Breast epithelium (tissue), 4 donors: ENCODE measurements at regions not wholly inside any gene's neighbourhood (a gene's known extent, or its start where the extent isn't known, plus 50 kb on each side); places are given as distances from the start of the nearest gene placed in this dataset.

Experiments
- DNase-seq, 2 donors: peaks; one replicate each; pipeline ENCODE4 v3.0.0-alpha.2; 2019; ENCODE audit warnings: low spot score in 2 of 2
- H3K27ac ChIP-seq, 2 donors: fragments of 200-600 bp; sonication (generic) in 1 of 2; one replicate each; pipeline ENCODE4 v1.5.1; 2016 to 2019; ENCODE audit warnings: mild to moderate bottlenecking in 1 of 2
- H3K27me3 ChIP-seq, 2 donors: fragments of 200-600 bp; sonication (generic) in 1 of 2; one replicate each; pipeline versions ENCODE4 v1.5.1 to v1.6.0; 2017 to 2019; ENCODE audit warnings: control low read depth in 1 of 2, mild to moderate bottlenecking in 1 of 2
- H3K36me3 ChIP-seq: fragments of 200-600 bp; one replicate; pipeline ENCODE4 v1.5.1; 2019
- H3K4me1 ChIP-seq, 2 donors: fragments of 200-600 bp; sonication (generic); one replicate each; pipeline ENCODE4 v1.5.1; 2016 to 2019; ENCODE audit warnings: control low read depth in 1 of 2
- H3K4me3 ChIP-seq, 3 donors: fragments of 200-600 bp; sonication (generic); 1 replicate in 2 of 3; 2 replicates in 1 of 3; pipeline ENCODE4 v1.5.1; 2016 to 2019; ENCODE audit warnings: mild to moderate bottlenecking in 3 of 3, moderate library complexity in 2 of 3
- H3K9me3 ChIP-seq, 2 donors: fragments of 200-600 bp; sonication (generic) in 1 of 2; one replicate each; pipeline ENCODE4 v1.5.1; 2016 to 2019; ENCODE audit warnings: control low read depth in 1 of 2
- POLR2A ChIP-seq: fragments of 450-650 bp; IDR thresholded peaks from one replicate; pipeline ENCODE4 v1.6.1; 2016; ENCODE audit warnings: antibody characterized with exemption, mild to moderate bottlenecking, moderate library complexity
- POLR2AphosphoS5 ChIP-seq, 3 donors: sonication (generic); formaldehyde crosslinking; IDR thresholded peaks; one replicate each; pipeline ENCODE4 v1.6.1; 2017; ENCODE audit warnings: antibody characterized with exemption in 3 of 3
- intact Hi-C: fragments of 100-400 bp; cut with DNase I; formaldehyde crosslinking; loops from one replicate; pipeline ENCODE4 v1.15.1; 2023; ENCODE audit warnings: low total_unique reads
- TF ChIP-seq, protein P1 (sequence below), 3 donors: fragments of 450-650 bp; IDR thresholded peaks; one replicate each; pipeline ENCODE4 v1.5.1; 2016 to 2017; ENCODE audit warnings: antibody characterized with exemption in 3 of 3, mild to moderate bottlenecking in 3 of 3, moderate library complexity in 3 of 3

DNA sequence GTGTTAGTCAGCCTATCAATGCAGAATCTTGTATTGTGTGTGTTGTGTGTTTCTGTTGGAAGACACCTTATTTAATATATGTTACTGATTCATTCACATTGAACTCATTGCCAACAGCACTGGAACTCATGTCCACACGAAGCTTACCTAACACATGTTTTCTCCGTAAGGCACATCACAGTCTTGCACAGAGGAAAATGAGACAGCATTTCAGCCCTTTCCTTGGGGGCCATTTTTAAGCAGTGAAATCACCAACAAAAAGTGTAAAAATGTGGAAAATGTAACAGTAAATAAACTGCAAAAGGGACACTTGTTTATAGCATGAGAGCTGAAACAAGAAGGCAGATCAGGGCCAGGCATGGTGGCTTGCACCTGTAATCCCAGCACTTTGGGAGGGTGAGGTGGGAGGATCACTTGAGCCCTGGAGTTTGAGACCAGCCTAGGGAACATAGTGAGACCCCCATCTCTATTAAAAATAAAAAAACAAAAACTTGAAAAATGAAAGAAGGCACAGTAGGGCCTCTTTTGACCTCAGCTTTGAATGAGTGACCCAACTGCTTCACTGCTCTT lies 306.0 kb downstream of the MYCN start:
- DNase-seq, result no peak
- TF ChIP-seq POLR2AphosphoS5 (IDR thresholded peaks at IDR 0.05) (no peak), POLR2A (no peak)
- TF ChIP-seq, protein P1, sequence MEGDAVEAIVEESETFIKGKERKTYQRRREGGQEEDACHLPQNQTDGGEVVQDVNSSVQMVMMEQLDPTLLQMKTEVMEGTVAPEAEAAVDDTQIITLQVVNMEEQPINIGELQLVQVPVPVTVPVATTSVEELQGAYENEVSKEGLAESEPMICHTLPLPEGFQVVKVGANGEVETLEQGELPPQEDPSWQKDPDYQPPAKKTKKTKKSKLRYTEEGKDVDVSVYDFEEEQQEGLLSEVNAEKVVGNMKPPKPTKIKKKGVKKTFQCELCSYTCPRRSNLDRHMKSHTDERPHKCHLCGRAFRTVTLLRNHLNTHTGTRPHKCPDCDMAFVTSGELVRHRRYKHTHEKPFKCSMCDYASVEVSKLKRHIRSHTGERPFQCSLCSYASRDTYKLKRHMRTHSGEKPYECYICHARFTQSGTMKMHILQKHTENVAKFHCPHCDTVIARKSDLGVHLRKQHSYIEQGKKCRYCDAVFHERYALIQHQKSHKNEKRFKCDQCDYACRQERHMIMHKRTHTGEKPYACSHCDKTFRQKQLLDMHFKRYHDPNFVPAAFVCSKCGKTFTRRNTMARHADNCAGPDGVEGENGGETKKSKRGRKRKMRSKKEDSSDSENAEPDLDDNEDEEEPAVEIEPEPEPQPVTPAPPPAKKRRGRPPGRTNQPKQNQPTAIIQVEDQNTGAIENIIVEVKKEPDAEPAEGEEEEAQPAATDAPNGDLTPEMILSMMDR (IDR thresholded peaks at IDR 0.05), result no peak
- no peaks in the 10 kb centered on the region for H3K9me3 ChIP-seq
- H3K36me3 ChIP-seq, result no peaks in the 10 kb centered on the region
- no peak overlapping the region for H3K27ac ChIP-seq
- no peak overlapping the region for H3K4me3 ChIP-seq
- no peaks in the 10 kb centered on the region for H3K4me1 ChIP-seq
- H3K27me3 ChIP-seq, result peaks cover 0 to 18% of the 10 kb centered on the region in 2 donors
- intact Hi-C loops, result no loop called here

DNA sequence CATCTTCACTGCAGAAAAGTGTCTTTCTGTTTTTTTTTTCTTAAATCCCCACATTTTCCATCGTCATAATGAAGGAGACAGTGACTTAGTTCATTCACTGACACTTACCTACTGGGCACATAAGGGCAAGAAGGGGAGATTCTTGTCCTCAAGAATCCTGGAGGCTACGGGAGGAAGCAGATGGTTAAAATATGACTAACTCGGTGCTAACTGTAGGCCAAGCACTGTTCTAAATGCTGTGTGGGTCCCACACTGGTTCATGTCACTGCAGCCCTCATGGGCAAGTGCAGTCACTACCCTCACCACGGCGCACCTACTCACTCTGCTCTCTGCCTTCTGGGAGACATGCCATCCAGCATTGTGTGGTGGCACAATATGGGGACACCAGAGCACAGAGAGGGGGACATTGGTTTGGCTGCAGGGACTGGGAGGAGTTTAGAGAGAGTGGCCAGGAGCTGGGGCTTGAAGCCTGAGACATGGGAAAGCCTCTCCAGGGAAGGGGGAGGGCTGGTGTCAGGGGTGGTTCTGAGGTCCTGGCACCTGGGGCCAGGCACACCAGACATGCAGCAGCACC lies 305.2 kb downstream of the MYCN start:
- H3K9me3 ChIP-seq, result no peaks in the 10 kb centered on the region
- H3K36me3 ChIP-seq, result no peaks in the 10 kb centered on the region
- intact Hi-C loops, result no loop called here
- no peaks in the 10 kb centered on the region for H3K4me1 ChIP-seq
- H3K4me3 ChIP-seq, result no peak overlapping the region
- no peak for TF ChIP-seq POLR2A
- no peak for TF ChIP-seq POLR2AphosphoS5 (IDR thresholded peaks at IDR 0.05)
- TF ChIP-seq, protein P1 (IDR thresholded peaks at IDR 0.05), result no peak
- peaks cover 0 to 18% of the 10 kb centered on the region in 2 donors for H3K27me3 ChIP-seq
- DNase-seq, result no peak
- no peak overlapping the region for H3K27ac ChIP-seq

DNA sequence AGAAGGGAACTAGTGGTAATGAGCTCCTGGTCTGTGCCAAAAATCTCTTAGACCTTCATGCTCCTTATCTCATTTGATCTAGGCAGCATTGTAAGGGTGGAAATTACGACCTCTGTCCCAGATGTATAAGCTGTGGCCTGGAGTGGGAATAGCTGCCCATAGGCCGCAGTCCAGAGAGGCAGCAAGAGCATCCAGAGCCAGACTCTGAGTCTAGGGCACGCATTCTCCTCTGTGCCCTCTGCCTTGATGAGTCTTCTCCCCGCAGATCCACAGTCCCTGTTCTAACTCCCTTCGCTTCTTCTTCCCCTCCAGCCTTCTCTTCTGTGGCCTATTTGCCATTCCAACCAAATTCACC lies 304.6 kb downstream of the MYCN start:
- H3K27ac ChIP-seq, result no peak overlapping the region
- H3K9me3 ChIP-seq, result no peaks in the 10 kb centered on the region
- TF ChIP-seq, protein P1 (IDR thresholded peaks at IDR 0.05), result no peak
- no peak for TF ChIP-seq POLR2A
- TF ChIP-seq POLR2AphosphoS5 (IDR thresholded peaks at IDR 0.05), result no peak
- H3K4me3 ChIP-seq, result no peak overlapping the region
- H3K27me3 ChIP-seq, result peaks cover 0 to 21% of the 10 kb centered on the region in 2 donors
- no peaks in the 10 kb centered on the region for H3K4me1 ChIP-seq
- H3K36me3 ChIP-seq, result no peaks in the 10 kb centered on the region
- no peak for DNase-seq
- intact Hi-C loops, result no loop called here

GRCh38 chr2:16244153-16244965 lies 304.0 kb downstream of the MYCN start:
- intact Hi-C loops, result no loop called here
- Histone ChIP-seq H3K27ac (no peak overlapping the region), H3K4me3 (no peak overlapping the region), H3K4me1 (no peaks in the 10 kb centered on the region), H3K27me3 (peaks cover 0 to 17% of the 10 kb centered on the region in 2 donors), H3K36me3 (no peaks in the 10 kb centered on the region), H3K9me3 (no peaks in the 10 kb centered on the region)
- TF ChIP-seq POLR2AphosphoS5 (IDR thresholded peaks at IDR 0.05) (no peak), POLR2A (no peak)
- TF ChIP-seq, protein P1 (IDR thresholded peaks at IDR 0.05), result no peak
- DNase-seq, result no peak

DNA sequence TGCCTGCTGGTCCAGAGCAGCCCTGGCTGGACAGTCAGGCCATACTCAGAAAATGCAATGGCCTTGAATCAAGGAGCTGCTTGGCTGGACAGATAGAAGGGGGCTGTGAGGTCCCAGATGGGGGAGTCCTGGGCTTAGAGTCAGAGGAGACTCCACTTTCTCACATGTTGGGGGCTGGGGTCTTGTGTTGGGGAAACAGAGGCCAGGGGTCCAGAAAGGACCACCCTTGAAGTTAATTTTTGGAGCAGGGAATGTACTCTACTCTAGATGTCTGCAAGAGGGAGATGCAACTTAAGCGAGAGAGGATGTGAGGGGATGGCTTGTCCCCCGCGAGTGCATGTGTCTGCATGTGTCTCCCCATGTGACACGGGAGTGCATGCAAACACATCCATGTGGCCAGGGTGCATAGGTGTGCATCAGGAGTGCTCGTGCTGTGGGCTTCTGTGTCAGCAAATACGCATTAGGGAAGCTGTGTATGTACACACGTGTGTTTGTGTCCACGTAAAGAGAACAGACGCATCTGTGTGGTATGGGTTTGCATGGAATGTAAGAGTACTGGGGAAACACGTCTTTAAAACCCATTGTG lies 303.2 kb downstream of the MYCN start:
- Histone ChIP-seq H3K36me3 (no peaks in the 10 kb centered on the region), H3K4me3 (no peak overlapping the region), H3K4me1 (no peaks in the 10 kb centered on the region), H3K27me3 (peaks cover 0 to 17% of the 10 kb centered on the region in 2 donors), H3K27ac (no peak overlapping the region), H3K9me3 (no peaks in the 10 kb centered on the region)
- TF ChIP-seq POLR2A, result no peak
- TF ChIP-seq, protein P1 (IDR thresholded peaks at IDR 0.05), result no peak
- TF ChIP-seq POLR2AphosphoS5 (IDR thresholded peaks at IDR 0.05), result no peak
- intact Hi-C loops, result no loop called here
- DNase-seq, result no peak
